CMK (cell line): ENCODE measurements at regions not wholly inside any gene's neighbourhood (a gene's known extent, or its start where the extent isn't known, plus 50 kb on each side); places are given as distances from the start of the nearest gene placed in this dataset.

Experiments
- DNase-seq: peaks from one replicate; pipeline ENCODE4 v3.0.0-alpha.2; 2010; ENCODE audit warnings: low read depth

DNA sequence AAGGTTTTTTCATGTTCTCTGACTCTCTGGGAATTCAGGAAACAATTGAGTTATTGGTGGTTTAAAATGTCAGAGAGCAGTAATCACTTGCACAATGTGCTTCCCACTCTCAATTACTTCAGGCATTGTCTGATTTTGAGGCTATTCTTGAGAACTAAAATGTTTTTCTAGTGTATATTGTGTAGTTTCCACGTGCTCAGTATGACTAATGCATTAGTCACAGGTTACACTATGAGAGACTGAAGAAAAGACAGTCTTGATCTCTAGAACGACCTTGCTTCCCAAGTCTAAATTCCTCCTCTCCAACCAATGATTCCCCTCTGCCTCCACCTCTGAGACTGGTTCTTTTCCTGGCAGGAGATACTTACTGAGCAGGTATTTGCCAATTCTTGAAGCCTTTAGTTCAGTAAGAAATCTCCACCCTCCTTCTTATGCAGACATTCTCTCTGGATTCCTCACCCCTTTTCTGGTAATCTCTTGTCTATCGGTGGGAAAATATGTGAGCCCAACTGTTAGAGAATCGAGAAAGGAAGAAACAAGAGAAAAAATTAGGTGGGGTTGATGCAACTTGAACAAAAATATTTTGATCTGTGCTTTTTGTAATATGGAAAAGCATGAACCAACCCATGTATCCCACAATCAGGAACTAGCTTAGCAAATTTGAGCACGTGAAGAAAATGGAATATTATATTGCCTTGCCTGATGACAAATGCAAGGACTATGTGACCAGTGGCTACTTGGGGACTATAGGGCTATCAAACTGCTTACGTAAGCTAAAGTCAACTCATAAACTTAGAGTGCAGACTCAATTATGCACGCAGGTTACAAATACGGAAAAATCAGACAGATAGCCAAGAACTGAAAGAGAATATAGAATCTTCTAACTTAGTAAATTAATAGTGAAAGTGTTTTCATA is 61.1 kb upstream of the SLC22A16 start:
- DNase-seq = no peak

DNA sequence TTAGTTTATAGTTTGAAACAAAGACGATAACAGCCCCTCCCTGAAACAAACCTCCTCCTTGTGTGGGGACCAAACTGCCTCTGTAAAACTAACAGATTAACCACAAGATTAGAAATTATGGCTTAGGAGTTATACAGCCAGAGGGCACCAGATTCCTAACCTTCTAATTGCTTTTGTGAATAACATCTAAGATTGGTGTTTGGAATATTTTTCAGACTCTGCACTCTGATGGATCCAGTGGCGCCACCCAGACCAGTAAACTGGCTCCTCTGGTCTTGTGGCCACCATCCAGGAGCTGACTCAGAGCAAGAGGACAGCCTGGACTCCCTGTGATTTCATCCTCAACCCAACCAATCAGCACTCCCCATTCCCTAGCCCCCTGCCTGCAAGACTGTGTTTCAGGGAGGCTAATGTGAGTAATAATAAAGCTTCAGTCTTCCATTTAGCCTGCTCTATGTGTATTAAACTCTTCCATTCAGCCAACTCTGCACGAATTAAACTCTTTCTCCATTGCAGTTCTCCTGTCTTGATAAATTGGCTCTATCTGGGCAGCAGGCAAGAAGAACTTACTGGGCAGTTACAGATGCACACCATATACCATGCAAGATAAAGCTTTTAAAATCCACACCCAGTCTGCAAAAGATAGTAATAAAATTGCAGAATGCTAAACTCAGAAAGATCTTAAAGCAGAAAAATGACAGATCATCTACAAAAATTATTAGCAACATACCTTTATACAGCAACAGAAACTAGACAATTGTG is 58.5 kb upstream of the SLC22A16 start:
- no peak for DNase-seq

DNA sequence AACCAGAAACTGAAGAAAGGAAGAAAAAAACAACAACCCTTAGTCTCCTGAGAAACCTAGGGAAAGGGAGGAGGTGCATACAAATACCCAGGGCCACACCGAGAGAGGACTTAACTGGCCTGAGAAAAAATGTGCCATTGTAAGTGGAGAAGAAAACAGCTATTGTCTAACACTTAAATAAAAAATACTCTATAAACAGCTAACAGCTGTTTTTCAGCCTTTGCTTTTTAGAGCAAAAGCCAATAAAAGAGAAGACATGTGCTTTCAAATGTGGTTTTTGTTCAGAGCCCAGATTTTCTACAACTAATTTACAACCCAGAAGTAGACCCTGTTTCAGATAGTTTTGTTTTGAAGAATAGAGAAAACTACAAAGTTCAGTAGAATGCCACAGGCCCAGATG is 56.0 kb upstream of the SLC22A16 start:
- DNase-seq = no peak

DNA sequence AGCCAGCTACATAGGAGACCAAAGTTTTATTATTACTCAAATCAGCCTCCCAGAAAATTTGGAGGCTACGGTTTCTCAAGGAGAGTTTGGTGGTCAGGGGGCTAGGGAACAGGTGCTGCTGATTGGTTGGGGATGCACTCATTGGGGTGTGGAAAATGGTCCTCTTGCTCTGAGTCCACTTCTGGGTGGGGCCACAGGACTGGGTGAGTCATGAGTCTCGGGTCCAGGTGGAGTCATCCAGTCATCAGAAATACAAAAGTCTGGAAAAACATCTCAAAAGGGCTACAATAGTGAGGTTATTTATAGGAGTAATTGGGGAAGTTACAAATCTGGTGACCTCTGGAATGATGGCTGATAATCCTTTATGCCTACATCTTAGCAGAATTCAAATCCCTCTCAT is 54.3 kb upstream of the SLC22A16 start:
- DNase-seq = no peak

DNA sequence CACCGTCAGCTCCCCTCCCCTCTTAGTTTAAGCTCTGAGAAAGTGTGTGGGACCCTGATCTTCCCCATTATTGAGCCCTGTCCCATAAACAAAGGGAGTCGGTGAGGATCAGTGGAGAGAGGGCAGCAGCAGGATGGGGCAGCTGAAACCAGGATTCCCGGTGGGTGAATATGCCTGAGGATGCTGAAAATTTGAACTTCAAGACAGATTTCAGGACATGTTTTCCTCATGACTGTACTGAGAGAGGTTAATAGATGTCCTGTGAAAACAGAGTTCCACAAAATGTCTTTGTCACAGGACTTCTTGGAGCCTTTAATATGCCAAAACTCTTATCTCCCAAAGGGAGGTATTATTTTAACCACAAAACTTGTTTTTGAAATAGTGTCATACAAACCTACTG is 53.5 kb upstream of the SLC22A16 start:
- DNase-seq = no peak

DNA sequence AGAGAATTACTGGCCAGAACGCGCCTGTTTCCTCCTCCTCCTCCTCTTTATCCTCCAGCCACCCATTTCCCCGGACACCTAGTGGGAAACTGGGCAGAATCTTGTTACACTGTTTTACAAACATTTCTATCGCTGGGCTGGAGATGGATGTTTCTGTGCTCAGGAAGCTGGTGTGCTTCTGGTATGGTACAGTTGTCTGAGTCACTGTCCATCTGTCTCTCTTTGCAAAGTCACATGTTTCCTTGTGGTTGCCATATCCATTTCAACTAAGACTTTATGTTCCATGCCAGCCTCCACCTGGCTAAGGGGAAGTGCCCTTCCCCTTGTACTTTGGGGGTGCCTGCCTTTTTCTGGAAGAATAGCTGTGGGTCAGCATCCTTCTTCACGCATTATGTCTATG is 52.9 kb upstream of the SLC22A16 start:
- peak; percentile 4 for DNase-seq

DNA sequence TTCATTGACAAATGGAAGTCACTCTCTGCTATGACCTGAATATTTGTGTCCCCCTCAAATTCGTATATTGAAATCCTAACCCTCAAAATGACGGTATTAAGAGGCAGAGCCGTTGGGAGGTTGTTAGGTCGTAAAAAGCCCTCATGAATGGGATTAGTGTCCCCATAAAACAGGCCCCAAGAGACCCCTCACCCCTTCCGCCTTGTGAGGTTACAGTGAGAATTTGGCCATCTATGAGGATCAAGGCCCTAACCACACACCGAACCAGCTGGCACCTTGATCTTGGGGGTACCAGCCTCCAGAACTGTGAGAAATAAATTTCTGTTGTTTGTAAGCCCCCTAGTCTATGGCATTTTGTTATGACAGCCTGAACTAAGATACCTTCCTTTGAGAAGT is 52.5 kb upstream of the SLC22A16 start:
- DNase-seq = no peak

DNA sequence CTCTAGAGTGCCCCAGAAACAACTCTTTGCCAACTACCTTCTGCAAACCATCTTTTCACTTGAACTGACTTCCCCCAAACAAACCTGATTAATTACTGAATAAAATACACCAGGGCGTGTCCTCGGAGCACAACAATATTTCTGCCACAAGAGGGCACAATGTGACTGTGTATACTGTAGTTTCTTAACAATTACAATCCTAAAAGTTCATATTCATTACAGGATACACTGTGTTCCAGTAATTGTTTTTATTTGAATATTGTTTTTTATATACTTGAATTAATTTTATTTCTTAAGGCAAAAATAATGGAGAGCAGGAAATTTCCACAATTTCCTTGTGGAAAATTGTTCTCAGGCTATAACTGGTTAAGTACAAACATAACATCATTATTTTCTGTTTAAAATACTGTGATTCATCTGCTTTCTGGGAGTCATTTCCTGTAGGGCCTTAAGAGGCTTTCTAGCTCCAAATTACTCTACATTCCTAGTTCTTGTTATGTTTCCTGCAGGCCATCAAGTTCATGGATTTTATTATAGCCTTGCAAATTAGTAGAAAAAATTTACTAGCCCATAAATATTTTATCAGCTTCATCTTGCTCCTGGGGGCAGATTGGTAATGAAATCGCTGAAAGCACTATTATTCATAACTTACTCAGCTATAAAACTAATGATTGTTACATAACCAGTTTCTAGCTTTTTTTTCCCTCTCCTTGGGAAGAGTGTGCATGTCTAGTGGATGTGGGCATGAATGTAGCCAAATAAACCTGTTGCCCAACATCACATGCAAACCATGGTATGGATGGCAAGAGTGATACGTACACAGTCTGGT is 51.9 kb upstream of the SLC22A16 start:
- peak; percentile 9 for DNase-seq

DNA sequence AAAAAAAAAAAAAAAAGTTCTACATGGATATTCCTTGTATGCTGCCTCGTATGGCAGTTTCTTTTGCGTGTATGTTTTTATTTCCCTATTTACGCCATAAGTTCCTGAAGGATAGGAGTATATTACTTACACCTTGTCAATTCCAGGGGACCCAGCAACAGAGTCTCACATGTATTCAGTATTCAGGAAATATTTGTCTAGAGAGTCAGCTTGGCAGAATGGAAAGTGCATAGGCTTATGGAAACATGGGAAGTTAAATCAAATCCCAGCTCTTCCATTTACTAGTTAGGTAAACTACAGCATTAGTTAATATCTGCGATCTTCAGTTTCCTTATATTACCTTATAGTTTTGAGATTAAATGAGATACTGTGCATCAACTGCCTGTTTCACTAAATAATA is 51.1 kb upstream of the SLC22A16 start:
- DNase-seq = no peak

DNA sequence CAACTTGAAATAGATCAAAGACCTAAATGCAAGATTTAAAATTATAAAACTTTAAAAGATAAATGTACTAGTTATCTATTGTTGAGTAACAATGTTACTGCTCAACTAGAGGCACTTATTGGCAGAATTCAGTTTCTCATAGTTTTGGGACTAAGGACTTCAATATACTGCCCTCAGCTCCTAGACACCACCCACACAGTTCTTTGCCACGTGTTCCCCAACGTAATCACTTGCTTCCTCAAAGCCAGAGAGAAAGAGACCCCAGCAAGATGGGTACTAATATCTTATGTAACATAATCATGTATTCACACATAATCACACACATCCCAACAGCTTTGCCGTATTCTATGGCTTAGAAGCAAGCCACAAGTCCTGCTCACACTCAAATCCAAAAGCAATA is 50.3 kb upstream of the SLC22A16 start:
- no peak for DNase-seq
